ENCODE measurements at regions not wholly inside any gene's neighbourhood (a gene's known extent, or its start where the extent isn't known, plus 50 kb on each side); places are given as distances from the start of the nearest gene placed in this dataset.

DNA sequence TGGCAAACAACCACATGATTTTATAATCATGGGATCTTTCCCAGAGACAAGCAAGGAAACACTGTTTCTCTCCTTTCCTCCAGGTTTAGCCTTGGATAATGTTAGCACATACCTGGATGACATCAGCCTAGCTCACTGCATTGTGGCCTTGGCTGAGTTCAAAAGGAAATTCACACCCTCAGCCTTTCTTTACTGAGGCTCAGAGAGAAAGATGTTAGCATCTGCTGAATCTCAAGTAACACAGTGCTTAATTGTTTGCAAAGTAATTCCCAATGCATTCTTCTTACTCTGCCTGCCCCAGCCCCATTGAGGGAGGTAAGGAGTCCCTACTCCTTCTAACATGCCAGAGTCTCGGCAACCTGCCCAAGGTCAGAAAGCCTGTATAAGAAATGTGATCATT, 432.2 kb upstream of the LMCD1 start:
- TF ChIP-seq EP300 (conservative IDR thresholded peaks at IDR 0.05; ENCODE audit: poor library complexity, severe bottlenecking), result no peak
- TF ChIP-seq, protein P1, sequence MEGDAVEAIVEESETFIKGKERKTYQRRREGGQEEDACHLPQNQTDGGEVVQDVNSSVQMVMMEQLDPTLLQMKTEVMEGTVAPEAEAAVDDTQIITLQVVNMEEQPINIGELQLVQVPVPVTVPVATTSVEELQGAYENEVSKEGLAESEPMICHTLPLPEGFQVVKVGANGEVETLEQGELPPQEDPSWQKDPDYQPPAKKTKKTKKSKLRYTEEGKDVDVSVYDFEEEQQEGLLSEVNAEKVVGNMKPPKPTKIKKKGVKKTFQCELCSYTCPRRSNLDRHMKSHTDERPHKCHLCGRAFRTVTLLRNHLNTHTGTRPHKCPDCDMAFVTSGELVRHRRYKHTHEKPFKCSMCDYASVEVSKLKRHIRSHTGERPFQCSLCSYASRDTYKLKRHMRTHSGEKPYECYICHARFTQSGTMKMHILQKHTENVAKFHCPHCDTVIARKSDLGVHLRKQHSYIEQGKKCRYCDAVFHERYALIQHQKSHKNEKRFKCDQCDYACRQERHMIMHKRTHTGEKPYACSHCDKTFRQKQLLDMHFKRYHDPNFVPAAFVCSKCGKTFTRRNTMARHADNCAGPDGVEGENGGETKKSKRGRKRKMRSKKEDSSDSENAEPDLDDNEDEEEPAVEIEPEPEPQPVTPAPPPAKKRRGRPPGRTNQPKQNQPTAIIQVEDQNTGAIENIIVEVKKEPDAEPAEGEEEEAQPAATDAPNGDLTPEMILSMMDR (IDR thresholded peaks at IDR 0.05; ENCODE audit: poor library complexity, severe bottlenecking), result no peak
- TF ChIP-seq EZH2 (IDR thresholded peaks at IDR 0.05; ENCODE audit: borderline replicate concordance, insufficient read depth, low read length, poor library complexity, severe bottlenecking), result no peak
- TF ChIP-seq, protein P2, sequence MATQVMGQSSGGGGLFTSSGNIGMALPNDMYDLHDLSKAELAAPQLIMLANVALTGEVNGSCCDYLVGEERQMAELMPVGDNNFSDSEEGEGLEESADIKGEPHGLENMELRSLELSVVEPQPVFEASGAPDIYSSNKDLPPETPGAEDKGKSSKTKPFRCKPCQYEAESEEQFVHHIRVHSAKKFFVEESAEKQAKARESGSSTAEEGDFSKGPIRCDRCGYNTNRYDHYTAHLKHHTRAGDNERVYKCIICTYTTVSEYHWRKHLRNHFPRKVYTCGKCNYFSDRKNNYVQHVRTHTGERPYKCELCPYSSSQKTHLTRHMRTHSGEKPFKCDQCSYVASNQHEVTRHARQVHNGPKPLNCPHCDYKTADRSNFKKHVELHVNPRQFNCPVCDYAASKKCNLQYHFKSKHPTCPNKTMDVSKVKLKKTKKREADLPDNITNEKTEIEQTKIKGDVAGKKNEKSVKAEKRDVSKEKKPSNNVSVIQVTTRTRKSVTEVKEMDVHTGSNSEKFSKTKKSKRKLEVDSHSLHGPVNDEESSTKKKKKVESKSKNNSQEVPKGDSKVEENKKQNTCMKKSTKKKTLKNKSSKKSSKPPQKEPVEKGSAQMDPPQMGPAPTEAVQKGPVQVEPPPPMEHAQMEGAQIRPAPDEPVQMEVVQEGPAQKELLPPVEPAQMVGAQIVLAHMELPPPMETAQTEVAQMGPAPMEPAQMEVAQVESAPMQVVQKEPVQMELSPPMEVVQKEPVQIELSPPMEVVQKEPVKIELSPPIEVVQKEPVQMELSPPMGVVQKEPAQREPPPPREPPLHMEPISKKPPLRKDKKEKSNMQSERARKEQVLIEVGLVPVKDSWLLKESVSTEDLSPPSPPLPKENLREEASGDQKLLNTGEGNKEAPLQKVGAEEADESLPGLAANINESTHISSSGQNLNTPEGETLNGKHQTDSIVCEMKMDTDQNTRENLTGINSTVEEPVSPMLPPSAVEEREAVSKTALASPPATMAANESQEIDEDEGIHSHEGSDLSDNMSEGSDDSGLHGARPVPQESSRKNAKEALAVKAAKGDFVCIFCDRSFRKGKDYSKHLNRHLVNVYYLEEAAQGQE (IDR thresholded peaks at IDR 0.05; ENCODE audit: borderline replicate concordance), result no peak
- TF ChIP-seq RAD21 (conservative IDR thresholded peaks at IDR 0.05), result no peak
- no peak for TF ChIP-seq SMC3 (conservative IDR thresholded peaks at IDR 0.05; ENCODE audit: poor library complexity)
- TF ChIP-seq POLR2AphosphoS5 (IDR thresholded peaks at IDR 0.05), result no peak
- TF ChIP-seq TAF1 (IDR thresholded peaks at IDR 0.05; ENCODE audit: low read depth), result no peak
- no peak for TF ChIP-seq MXI1 (conservative IDR thresholded peaks at IDR 0.05; ENCODE audit: poor library complexity, severe bottlenecking)
